GM18517 (cell line): ENCODE measurements at regions not wholly inside any gene's neighbourhood (a gene's known extent, or its start where the extent isn't known, plus 50 kb on each side); places are given as distances from the start of the nearest gene placed in this dataset.
A peak's percentile ranks its signal among the peaks of the same experiment; 100 is the strongest.
"Not testable (repeated sequence)": the region's sequence is repeated elsewhere in the genome, so short reads cannot be mapped to it uniquely, and the experiment has no call there.

Source experiments
- ATAC-seq: cut with Tn5 transposase; IDR thresholded peaks from one replicate; pipeline ENCODE4 v1.9.1; 2021; ENCODE audit warnings: mild to moderate bottlenecking, moderate library complexity; ENCODE audit not compliant: unreplicated experiment

DNA sequence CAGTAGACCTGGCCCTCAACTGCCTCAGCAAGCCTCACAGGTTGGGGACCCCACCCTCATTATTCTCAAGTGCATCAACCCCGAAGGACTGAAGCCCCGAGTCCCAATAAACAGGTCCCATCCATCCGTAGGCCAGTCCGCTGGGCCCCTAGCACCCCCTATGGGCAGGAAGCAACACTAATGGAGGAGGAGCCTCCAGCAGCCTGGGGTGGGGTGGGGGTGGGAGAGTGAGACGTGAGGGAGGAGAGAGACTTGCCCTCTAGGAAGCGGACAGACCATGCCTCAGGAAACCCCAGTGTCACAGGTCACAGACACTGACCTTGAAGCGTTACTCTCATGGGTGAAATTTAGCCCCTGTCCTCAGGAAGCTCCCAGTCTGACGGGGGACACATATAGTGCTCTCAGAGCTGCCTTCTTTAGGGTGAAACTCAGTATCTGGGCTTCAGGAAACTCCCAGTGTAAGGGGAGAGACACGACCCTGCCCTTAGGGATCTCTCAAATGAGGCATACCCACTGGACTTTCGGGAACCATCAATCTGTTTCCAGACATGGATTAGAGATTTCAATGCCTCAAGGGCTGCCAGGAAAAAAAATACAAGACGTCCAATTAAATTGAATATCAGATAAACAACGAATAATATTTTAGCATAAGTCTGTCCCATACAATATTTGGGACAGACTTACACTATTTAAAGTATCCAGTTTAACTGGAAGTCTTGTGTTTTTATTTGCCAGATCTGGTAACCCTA is 125.8 kb downstream of the MRPL14 start:
- ATAC-seq: no peak

DNA sequence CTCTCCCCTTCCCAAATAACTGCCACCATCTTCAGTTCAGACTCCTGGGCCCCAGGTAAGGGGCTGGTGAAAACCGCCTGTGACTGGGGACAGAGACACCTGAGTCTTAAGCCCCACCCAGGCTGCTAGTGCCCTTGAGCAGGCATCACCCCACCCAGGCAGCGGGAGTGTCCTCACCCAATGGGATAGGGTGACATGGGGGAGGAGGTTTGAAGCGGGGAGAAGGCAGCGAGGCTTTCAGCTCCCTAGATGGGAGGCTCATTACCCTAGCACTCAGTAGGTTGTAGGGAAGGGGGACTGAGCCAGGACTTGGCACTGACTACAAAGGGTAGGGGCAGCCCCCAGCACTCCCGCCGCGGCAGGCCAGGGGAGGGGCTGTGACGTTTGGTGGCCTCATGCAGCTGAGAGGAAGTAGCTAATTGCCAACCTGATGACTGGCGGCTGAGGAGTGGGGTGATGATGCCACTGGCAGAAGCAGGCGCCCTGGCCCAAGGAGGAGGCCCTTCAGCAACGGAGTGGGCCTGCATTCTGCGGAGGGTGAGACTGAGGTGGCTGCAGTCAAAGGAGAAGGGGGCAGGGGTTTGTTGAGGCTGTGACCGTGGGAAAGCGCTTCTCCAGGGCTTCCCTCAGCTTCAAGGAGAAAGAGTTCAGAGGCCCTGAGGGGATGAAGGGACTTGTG is 126.9 kb downstream of the MRPL14 start:
- peak; percentile 57 for ATAC-seq

DNA sequence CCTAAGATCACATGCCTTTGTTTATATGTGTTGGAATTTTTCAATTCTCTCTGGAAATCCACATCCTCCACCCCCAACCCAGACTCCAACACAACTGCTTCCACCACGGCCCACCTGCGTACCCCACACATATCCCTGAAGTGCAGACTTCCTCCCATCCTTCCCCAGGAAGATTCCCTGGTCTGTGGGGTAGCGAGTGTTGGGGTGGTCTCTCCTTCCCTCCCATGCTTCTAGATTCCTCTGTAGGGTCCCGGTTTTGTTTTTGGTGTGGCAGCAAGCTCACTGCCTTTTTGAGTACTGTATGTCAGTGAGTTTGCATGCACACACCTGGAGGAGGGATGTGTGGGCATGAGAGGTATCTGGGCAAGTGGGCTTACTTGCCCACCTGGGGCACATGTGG is 127.6 kb downstream of the MRPL14 start:
- ATAC-seq: no peak

DNA sequence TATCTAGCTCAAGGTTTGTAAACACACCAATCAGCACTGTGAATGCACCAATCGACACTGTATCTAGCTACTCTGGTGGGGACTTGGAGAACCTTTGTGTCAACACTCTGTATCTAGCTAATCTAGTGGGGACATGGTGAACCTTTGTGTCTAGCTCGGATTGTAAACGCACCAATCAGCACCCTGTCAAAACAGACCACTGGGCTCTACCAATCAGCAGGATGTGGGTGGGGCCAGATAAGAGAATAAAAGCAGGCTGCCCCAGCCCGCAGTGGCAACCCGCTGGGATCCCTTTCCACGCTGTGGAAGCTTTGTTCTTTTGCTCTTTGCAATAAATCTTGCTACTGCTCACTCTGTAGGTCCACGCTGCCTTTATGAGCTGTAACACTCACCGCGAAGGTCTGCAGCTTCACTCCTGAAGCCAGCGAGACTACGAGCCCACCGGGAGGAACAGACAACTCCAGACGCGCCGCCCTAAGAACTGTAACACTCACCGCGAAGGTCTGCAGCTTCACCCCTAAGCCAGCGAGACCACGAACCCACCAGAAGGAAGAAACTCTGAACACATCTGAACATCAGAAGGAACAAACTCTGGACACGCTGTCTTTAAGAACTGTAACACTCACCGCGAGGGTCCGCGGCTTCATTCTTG is 128.5 kb downstream of the MRPL14 start:
- not testable (repeated sequence) for ATAC-seq

DNA sequence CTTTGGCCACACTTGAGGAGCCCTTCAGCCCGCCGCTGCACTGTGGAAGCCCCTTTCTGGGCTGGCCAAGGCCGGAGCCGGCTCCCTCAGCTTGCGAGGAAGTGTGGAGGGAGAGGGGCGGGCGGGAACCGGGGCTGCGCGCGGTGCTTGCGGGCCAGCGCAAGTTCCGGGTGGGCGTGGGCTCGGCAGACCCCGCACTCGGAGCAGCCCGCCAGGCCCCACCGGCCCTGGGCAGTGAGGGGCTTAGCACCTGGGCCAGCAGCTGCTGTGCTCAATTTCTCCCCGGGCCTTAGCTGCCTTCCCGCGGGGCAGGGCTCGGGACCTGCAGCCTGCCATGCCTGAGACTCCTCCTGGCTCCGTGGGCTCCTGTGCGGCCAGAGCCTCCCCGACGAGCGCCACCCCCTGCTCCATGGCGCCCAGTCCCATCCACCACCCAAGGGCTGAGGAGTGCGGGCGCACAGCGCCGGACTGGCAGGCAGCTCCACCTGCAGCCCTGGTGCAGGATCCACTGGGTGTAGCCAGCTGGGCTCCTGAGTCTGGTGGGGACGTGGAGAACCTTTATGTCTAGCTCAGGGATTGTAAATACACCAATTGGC is 129.2 kb downstream of the MRPL14 start:
- not testable (repeated sequence) for ATAC-seq

DNA sequence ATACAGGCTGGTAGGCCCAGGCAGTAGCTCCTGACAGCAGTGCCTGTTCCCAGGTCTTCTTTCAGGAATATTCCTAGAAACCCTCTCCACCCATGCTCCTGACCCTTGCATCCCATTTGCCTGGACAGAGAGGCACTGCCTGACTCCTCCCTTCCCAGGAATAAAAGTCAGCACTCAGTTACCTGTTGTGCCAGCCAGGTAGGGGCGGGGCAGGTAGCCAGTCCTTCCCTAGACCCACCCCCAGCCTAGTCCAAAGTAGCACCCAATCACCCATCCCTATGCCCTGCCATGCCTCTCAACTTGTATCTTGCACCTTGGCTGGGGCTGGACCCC is 129.9 kb downstream of the MRPL14 start:
- ATAC-seq: no peak

DNA sequence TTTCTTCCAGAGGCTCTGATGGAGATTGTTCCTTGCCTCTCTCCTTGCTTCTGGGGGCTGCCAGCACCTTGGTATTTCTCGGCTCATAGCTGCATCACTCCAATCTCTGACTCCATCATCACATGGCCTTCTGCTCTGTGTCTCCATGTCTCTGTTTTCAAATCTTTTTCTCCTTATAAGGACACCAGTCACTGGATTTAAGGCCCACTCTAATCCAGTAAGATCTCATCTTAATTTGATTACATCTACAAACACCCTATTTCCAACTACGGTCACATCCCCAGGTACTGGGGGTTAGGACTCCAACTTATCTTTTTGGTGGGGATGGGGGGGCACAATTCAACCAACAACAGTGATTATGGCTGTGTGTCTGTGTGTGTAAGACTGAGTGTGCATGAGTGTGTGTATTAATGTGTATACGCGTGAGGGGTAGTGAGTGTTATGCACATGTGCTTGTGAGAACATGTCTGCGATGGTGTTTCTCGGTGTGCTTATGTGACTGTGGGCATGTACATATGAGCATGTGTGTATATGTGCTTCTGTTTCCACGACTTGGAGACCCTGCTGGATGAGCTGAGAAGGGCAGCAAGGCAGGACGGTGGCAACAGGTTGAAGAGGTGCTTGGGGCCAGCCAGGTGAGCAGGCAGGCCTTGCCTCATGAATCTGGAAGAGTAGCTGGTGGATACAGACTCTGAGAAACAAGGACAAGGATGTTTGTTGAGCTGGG is 130.5 kb downstream of the MRPL14 start:
- ATAC-seq: no peak

DNA sequence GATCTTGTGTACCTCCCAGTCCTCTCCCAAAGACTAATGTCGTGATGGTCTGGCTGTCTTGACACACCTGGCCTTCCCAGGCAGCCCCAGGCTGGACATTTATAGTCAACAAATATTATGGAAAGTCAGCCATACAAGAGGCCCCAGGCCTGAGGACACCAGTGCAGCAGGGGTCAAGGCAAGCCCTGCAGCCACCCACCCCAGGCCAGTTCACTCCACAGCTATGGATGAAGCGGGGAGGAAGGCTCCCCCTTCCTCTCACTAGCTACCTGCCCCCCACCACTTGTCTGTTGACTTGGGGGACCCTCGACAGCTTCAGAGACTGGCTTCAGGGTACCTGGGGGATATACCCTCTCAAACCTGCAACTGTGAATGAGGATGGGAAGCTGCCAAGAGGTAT is 132.1 kb downstream of the MRPL14 start:
- ATAC-seq: no peak

DNA sequence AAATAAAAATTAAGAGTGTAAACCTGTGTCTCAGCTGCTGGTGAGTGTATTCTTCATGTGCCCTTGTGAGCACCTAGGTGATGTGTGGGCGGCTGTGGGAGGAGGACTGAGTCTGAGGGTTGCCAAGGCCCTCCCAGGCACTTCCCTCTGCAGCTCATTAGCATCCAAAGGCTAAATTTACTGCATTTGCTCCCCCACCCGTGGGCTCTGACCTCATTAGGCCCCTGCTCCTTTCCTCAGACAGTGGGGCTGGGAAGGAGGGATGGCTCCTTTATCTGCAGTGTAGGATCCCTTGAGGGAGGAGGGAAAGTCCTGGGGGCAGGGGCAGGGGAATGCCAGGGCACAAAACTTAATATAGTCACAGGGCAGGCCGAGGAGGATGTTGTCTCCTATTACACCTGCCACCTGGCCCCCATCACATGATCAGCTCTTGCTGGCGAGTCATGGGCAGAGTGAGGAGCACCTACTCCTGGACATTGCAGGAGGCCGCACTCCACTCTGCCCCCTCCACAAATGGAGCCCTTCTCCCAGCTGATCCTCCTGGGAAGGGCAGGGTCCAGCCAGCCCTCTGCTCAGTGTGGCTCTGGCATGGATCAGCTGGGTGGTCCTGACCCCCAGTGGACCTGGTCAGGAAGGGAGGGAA is 133.2 kb downstream of the MRPL14 start:
- no peak for ATAC-seq

DNA sequence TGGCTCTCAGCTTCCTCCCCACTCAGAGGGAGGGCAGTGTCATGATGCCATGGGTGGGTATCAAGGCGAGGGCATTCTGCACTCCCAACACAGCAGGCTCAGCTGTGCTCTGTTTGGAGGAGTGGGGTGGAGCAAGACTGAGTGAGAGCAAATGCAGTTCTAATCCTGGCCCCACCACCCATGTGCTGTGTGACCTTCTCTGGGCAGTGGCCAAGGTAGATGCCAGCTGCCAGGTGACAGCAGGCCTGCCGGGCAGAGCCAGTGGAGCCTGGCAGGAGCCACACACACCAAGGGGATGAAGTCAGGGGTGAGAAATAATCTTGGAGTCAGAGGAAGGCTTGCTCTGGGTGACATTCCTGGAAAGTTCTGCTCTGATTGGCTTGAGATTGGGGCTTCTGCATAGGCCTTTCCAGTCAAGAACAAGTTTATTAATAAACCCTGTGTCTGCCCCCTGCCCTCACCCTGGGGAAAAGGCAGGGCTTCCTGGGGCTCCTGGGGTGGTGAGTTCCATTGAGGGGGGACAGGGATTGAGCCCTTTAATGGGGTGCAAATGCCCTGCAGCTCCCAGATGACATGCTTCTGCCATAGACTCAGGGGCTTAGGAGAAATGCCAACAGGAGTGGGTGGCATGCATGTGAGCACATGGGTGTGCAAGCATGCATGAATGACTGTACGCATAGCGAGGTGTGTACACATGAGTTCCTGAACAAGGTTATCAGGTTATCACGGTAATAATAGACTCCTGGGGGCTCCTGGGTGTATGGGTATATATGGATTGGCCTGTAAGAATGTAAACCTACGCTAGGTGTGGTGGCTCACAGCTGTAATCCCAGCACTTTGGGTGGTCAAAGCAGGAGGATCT is 134.2 kb downstream of the MRPL14 start:
- ATAC-seq: no peak

DNA sequence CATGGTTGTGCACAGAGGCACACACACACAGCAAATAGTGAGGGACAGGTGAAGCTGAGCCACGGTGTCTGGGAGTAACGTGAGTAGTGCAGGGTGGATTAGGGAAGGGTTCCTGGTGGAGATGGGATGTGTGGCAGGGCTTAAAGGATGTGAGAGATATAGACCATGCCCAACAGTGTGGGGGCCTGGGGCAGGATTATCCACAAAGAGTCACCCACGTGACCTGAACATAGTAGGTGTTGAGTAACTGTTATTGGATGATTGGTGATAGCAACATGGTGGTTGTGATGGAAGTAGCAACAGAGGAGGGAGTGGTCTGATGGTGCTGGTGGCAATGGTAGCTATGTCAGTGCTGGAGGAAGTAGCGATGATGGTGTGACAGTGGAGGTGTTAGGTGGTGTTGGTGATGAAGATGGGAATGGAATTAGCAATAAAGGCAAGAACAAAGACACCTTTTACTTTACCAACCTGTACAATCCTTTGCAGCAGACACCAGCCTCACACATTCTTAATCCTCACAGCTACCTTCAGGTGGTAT is 135.1 kb downstream of the MRPL14 start:
- ATAC-seq: no peak

DNA sequence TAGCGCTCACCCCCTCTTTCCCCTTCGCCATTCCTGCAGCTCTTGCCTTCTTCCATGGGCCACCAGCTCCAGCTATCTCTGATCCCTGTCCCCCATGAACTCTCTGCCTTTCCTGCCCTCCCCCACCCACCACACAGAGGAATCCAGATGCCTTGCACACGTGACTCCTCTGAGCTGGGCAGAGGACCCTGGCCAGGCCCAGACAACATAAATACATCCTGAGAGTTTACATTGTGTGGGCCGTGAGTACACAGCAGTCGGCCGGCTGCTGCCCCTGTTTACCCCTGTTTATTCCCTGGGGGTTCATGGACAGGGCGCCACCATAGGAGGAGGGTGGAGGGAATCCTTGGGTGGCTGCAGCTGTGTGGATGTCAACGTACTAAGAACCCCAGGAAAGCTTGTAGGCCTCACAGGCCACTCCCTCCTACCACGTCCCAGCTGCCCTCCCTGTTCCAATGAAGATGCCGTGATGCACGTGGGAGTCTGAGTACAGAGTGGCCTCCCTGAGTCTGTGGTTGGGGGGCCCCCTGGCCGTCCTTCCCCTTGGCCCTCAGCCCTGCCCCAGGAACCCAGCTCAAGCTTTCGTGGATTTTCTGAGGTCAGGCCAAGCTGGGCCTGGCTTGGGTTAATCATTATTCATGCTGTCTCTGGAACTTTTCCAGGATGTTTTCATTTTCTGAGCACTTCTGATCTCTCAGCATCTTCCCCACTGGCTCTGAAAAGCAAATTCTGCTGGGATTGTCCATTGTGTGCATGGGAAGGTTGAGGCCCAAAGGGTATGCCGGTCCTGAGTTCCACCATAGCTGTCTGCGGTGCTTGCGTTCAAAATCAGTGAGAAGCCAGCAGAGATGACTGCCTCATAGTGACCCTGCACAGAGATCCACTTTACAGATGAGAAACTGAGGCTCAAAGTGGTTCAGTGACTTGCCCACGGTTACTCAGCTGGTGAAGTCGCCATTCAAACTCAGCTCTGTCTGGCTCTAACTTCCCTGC is 136.3 kb downstream of the MRPL14 start:
- ATAC-seq: no peak

DNA sequence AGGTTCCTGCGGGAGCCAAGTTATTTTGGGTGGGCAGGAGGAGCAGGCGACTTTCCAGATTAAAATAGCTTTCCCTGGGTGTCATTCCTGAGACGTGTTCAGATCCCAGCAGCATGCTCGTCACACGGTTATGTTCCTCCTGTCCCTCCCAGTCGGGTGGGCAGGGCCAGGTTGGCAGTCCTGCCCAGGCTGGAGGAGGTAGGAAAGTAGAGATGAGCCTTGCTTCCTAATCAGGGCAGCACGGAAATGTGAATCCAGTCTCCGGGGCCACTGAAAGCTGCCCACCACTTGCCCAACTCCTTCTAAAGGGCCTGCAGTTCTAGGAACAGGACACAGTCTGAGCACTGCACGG is 137.0 kb downstream of the MRPL14 start:
- no peak for ATAC-seq

DNA sequence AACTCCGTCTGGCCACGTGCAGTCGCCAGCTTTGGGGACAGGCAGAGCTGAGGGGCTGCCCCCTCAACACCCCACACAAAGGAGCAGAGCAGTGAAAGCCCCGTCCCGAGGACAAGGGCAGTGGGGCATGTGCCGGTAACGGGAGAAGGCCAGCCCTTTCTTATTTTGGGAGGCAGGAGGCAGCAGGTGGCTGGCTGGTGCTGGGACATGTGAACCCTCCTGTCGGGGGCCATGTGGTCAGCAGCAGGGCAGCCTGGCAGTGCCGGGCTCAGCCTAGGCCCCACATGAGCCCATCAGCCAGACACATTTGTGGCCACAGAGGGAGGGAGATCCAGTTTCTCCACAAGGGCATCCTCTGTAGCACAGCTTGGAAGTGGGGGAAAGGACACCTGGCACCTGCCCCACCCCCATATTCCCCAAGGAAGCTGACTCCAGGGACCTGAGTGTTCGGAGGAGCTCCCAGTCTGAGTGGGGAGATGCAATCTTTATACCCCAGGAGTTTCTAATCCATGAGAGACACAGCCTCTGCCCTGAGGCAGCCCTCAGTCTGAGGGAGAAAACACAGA is 137.6 kb downstream of the MRPL14 start:
- no peak for ATAC-seq

DNA sequence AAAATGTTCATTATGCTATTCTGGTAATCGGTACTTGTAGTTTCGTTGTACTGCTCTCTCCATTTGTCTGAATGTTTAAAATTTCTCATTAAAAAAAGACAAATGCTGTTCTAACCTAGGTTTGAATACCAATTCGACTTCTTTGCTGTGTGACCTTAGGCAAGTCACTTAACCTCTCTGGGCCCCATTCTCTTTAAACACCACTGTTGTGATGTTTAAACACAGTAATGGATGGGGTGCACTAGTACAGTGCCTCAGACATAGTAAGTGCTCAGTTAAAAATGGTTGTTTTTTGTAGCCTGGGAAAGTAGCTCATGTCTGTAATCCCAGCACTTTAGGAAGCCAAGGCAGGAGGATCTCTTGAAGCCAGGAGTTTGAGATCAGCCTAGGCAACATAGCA is 138.5 kb downstream of the MRPL14 start:
- no peak for ATAC-seq

DNA sequence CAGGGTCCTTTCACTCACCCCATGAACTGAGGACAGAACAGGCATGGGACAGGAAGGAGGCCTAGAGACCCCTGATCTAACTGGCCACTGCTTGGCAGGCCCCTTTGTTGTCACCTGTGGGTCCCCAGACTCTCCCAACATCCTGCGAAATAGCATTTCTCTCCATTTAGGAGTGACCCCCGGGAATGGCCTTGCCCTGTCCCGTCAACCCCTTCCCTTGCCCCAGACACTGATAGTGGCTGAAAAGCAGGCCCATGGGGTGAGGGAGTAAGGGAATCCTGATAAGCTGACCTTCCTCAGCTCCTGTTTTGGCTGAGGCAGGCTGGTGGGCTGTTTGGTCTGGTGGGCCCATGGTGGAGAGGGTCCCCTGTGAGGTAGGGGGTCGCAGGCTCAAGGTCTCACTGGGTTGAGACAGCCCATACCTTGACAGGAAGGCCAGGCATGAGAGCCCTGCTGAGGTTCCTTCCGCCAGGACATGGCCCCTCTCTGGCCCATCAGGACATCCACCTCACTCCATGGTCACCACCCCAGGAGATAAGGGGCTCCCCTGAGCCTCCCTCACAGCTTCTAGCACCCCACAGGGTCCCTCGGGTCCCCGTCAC is 139.3 kb downstream of the MRPL14 start:
- ATAC-seq: no peak

DNA sequence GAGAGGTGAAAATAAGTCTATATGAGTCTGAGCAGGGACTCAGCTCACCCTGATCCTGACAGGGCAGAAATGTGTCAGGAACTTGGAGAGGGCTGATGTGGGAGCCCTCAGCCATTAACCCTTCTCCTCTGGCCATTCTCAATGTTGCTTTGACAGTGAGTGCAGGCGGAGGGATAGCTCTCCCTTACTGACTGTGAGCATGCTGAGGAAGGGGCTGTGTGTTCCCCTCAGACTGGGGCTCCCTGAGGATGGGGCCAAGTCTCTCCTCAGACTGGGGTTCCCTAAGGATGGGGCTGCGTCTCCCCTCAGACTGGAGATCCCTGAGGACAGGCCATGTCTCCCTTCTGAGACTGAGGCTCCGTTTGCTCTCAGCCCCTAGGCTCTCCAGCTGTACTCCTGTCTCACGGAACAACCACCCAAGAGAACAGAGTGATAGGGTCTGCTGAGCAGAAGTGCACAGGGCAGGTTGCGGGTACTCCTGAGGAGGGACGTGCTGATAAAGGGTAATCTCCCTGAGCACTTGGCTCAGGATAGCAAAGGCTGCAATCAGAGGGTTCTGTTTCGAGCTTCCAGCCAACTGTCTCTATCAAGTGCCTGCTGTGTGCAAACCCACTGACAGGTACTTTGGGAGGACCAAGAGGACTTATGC is 141.0 kb downstream of the MRPL14 start:
- no peak for ATAC-seq
